HG03432 (cell line): ENCODE measurements at regions not wholly inside any gene's neighbourhood (a gene's known extent, or its start where the extent isn't known, plus 50 kb on each side); places are given as distances from the start of the nearest gene placed in this dataset.

Source experiments
- ATAC-seq: cut with Tn5 transposase; IDR thresholded peaks from one replicate; pipeline ENCODE4 v1.9.1; 2021; ENCODE audit warnings: mild to moderate bottlenecking, moderate library complexity; ENCODE audit not compliant: unreplicated experiment

GRCh38 chr4:186927624-186928023 is 204.0 kb upstream of the FAT1 start:
- no peak for ATAC-seq

DNA sequence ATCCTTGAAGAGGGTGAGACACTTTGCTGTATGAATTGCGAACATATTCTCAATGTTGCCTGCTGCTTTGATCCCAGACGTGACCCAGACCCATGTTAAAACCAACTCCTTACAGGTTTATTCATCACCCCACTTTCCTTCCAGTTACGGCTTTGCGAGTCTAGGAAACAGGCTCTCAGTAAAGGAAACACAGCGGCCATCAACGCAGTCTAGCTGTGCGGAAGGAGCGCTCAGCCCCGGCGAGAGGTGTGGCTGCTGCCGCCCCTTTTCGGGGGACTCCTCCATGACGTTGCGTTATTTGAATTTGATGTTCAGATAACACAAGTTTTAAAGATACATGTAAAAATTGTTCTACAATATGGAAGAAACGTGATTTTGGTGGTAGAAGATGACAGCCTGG is 206.4 kb upstream of the FAT1 start:
- no peak for ATAC-seq

GRCh38 chr4:186931519-186931918 is 207.9 kb upstream of the FAT1 start:
- no peak for ATAC-seq

- no peak for ATAC-seq
These were observed 208.5 kb upstream of the FAT1 start for GRCh38 chr4:186932196-186932595.

DNA sequence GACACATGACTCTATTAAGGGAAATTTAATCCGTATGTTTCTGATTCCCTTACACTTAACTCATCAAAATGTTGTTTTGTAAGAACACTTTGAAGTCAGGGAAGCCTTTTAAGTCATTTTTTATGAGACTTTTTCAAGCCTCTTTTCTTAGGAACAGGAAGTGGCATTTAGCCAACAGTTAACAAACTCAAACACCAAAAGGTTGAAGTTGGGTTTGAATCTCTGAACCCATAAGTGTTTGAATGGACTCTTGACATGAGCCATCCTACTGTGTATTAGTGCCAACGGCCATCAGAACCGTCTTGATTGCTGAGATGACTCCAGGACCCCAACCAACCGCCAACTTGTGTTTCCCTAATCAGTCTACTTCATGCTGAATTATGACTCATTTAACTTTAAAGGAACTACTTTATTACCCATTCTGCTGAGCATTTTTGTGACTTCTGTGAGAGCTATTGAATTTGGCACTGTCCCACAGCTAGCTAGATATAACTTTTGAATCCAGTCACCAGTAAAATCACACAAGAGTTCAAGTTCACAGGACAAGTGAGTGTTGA is 209.1 kb upstream of the FAT1 start:
- ATAC-seq: no peak

GRCh38 chr4:186934244-186934643 is 210.6 kb upstream of the FAT1 start:
- no peak for ATAC-seq

DNA sequence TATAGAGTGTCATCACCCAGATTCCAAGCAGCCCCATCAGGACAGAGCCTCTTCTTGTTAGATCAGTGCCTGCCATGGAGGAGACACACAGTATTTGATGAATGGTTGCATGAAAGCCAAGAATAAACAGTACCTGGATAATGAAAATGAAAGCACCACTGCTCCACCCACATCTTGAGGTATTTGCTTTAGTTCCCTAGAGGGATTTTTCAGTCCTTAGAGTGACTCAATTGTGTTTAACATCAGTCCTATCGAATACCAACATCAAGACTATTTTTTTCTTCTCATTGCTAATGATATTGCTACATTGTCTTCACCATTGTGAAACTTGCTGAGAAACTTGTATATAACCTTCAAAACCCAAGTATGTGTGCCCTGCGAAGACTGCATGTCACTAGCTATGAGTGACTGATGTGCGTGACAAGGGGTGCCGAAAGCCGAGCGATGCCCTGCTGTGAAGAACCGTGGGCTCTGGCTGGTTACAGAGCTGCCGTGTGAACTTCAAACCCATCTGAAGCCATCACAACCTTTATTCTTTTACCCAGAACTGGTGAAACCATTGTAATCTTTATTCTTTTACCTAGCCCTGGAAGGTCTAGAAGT is 211.3 kb upstream of the FAT1 start:
- no peak for ATAC-seq

DNA sequence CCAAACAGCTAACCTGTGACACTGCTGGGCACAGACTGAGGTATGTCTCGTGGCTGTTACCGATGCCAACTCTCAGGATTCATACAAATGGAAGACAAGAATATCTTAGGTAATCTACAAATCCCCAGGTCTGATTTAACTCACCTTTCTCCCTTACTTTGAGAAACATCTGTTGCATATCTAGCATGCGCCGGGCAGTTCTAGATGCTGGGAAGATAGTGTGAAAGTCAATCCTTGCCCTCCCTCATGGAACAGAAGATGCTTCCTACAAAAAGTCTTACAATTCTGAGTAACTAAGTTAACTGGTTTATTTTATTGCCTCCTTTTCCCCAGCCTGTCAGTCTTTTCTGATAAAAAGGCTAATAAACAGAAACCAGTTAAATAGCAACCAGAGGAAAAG is 212.2 kb upstream of the FAT1 start:
- ATAC-seq: no peak

- ATAC-seq: no peak
These were observed 213.1 kb upstream of the FAT1 start for GRCh38 chr4:186936496-186937375.

GRCh38 chr4:186939226-186939625 is 215.6 kb upstream of the FAT1 start:
- no peak for ATAC-seq

- no peak for ATAC-seq
These were observed 216.1 kb upstream of the FAT1 start for GRCh38 chr4:186939766-186940165.

GRCh38 chr4:186940476-186940875 is 216.8 kb upstream of the FAT1 start:
- no peak for ATAC-seq

- ATAC-seq: no peak
These were observed 219.2 kb upstream of the FAT1 start for GRCh38 chr4:186942758-186943377.

DNA sequence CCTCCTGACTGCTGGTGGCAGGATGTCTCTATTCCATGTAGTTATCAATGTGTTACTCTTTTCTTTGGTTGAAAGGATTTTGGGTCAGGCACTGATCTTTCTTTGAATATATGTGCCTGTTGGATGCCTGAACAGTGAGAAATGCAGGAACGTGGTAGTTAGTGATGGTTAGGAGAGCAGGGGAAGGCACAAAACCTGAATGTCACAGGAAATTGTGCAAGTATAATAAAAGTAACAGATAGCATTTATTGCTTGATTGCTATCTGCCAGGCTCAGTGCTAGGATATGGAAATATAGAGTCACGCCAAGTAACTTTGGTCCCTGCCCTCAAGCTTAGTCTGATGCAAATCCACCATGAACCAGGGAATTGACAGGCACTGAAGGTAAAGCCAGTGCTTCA is 219.8 kb upstream of the FAT1 start:
- ATAC-seq: no peak

- ATAC-seq: no peak
These were observed 222.5 kb upstream of the FAT1 start for GRCh38 chr4:186946136-186946535.

DNA sequence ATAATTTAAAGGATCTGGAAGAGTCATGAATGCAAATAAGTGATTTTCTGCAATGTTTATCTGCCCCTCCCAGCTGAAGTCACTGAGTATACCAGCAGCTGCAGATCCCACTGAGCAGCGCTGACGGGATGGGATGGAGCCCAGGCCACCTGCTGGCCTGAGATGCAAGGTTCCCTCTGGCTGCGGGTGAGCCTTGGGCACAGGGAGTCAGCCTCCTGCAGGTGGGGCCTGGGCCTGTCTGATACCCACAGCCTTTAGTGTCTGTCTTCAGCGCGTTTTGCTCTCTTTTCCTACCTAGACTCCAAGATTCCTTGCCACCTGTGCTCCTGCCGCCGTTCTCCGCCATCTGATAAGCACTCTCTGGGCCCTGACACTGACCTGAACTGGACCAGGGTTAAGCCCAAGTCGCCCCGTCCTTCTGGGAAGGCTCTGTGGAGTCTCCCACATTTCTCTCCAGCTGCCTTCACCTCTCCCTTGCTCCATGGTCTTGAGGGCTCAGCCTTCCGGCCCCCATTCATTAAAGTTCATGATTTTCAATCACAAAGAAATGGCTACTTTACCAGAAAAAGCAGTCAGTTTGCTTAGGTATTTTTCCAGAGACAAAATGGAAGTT is 223.1 kb upstream of the FAT1 start:
- no peak for ATAC-seq

DNA sequence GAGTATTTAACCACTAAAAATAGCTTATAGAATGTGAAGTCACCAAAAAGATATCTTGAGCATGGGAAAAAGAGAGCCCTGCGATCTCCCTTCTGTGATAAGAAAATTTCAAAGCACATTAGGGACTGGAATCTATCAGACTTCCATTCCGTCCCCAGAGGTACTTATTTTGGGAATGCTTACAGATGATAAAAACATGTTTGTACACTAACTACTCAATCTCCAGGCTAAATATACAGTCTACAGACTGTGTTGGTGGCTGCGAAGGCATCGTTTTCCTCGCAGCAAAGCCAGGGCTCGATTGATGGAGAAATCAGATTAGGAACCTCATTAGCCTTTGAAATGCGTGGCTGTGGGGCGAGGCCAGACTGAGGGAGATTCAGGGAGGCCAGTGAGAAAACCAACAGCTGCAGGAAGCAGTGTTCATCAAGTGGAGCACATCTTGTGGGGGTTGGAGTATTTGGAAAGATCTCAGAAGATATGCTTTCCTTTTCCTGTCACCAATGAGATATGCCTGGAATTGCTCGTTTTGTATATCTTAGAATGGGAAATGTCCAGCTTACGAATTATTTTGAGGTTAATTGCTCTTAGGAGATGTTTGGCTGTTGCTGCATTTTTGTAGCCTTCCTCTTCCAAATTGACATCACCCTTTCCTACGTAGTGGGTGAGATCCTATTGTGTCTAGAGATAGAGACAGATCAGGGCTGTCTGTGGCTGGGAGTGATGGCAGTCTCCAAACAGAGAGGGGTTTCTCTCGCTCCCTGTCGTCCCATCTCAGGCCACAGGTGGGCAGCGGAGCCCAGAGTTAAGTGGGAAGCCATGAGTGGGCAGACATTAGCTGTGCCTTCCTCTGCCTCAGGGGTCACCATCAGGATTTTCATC is 224.9 kb upstream of the FAT1 start:
- no peak for ATAC-seq

DNA sequence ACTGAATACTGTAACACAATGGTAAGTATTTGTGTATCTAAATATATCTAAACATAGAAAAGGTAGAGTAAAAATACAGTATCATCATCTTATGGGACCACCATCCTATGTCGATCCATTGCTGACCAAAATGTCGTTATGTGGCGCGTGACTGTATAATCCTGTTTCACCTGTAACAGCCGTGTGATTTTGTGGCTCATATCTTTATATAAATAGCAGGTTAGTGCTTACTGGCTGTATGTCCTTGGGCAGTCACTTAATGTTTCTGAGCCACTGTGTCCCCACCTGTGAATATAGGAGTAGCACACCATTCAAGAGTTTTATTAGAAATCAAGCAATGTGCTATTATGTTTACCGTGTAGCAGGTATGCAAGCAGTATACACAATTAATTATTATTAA is 226.2 kb upstream of the FAT1 start:
- ATAC-seq: no peak

DNA sequence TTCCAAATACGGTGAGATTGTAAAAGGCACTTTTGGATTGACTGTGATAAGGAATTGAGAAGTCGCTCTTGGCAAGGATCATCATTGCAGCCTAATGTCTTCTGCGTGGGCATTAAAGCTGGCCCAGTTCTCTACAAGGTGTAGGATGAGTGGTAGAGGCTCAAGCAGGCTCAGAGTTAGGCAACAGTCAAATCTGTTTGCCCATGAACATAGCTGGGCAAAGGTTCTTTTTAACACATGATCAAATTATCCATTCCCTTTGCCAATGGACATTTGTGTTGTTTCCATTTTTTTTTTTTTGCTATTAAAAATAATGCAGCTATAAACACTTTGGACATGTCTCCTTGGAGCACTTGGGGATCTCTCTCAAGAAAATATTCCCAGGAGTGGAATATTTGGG is 229.1 kb upstream of the FAT1 start:
- no peak for ATAC-seq

GRCh38 chr4:186953599-186954260 is 230.1 kb upstream of the FAT1 start:
- ATAC-seq: no peak
